Stimulated activated CD4-positive, alpha-beta T cell treated with anti-CD3 and anti-CD28 coated beads, TNF-alpha, amount 100 ng/mL, for 1 hour (primary cell): ENCODE measurements at regions not wholly inside any gene's neighbourhood (a gene's known extent, or its start where the extent isn't known, plus 50 kb on each side); places are given as distances from the start of the nearest gene placed in this dataset.
"Not testable (repeated sequence)": the region's sequence is repeated elsewhere in the genome, so short reads cannot be mapped to it uniquely, and the experiment has no call there.

Source experiments
- DNase-seq, 3 donors: peaks; one replicate each; pipeline ENCODE4 v3.0.0-alpha.2; 2020; ENCODE audit warnings: low read depth in 3 of 3, low spot score in 1 of 3

GRCh38 chrX:115909017-115909416 lies 261.5 kb upstream of the AGTR2 start:
- no peak for DNase-seq

- DNase-seq: no peak
Measured at GRCh38 chrX:115911967-115912366, 258.6 kb upstream of the AGTR2 start.

GRCh38 chrX:115912372-115912897 lies 258.1 kb upstream of the AGTR2 start:
- no peak for DNase-seq

GRCh38 chrX:115913575-115913974 lies 257.0 kb upstream of the AGTR2 start:
- no peak for DNase-seq

GRCh38 chrX:115915625-115916024 lies 254.9 kb upstream of the AGTR2 start:
- not testable (repeated sequence) for DNase-seq

GRCh38 chrX:115929480-115929879 lies 241.1 kb upstream of the AGTR2 start:
- no peak for DNase-seq

- DNase-seq: no peak
Measured at GRCh38 chrX:115936008-115936407, 234.5 kb upstream of the AGTR2 start.

- no peak for DNase-seq
Measured at GRCh38 chrX:115939070-115939469, 231.5 kb upstream of the AGTR2 start.

- DNase-seq: no peak
Measured at GRCh38 chrX:115939636-115940160, 230.8 kb upstream of the AGTR2 start.

- no peak for DNase-seq
Measured at GRCh38 chrX:115940348-115940747, 230.2 kb upstream of the AGTR2 start.

GRCh38 chrX:115940888-115941332 lies 229.6 kb upstream of the AGTR2 start:
- DNase-seq: peak in 1 of 3 donors; percentile 19

- DNase-seq: no peak
Measured at GRCh38 chrX:115941388-115941787, 229.2 kb upstream of the AGTR2 start.

GRCh38 chrX:115946059-115946458 lies 224.5 kb upstream of the AGTR2 start:
- no peak for DNase-seq

GRCh38 chrX:115948018-115948923 lies 222.3 kb upstream of the AGTR2 start:
- DNase-seq: no peak

GRCh38 chrX:115949900-115950822 lies 220.4 kb upstream of the AGTR2 start:
- DNase-seq: no peak

- no peak for DNase-seq
Measured at GRCh38 chrX:115952417-115953092, 218.0 kb upstream of the AGTR2 start.

- no peak for DNase-seq
Measured at GRCh38 chrX:115957862-115958490, 212.6 kb upstream of the AGTR2 start.

- DNase-seq: no peak
Measured at GRCh38 chrX:115958687-115959359, 211.7 kb upstream of the AGTR2 start.

GRCh38 chrX:115960440-115961084 lies 210.0 kb upstream of the AGTR2 start:
- DNase-seq: no peak
